BJ (cell line): ENCODE measurements at regions not wholly inside any gene's neighbourhood (a gene's known extent, or its start where the extent isn't known, plus 50 kb on each side); places are given as distances from the start of the nearest gene placed in this dataset.

Experiments used
- CTCF ChIA-PET: fragments of 350-600 bp; formaldehyde crosslinking; extraction: SDS; loops from one replicate; lab custom pipeline; 2021; ENCODE audit warnings: antibody characterized with exemption, inconsistent platforms; lab: Yijun Ruan, JAX
- POLR2A ChIA-PET: fragments of 300-600 bp; sonication (Branson Sonifier 250); formaldehyde crosslinking; extraction: SDS; loops from one replicate; lab custom pipeline; 2021; ENCODE audit warnings: antibody characterized with exemption; lab: Charles Lee
- DNase-seq: peaks from one replicate; pipeline ENCODE4 v3.0.0-alpha.2; 2011; ENCODE audit warnings: low read depth
- H3K27me3 ChIP-seq: 2 replicates; pipeline ENCODE4 v1.6.0; 2011; ENCODE audit warnings: low read length; ENCODE audit not compliant: control insufficient read depth, insufficient read depth
- H3K36me3 ChIP-seq: 2 replicates; pipeline ENCODE4 v1.5.1; 2011; ENCODE audit warnings: low read length; ENCODE audit not compliant: control insufficient read depth, insufficient read depth
- H3K4me3 ChIP-seq: 2 replicates; pipeline ENCODE4 v1.5.1; 2011; ENCODE audit warnings: low read depth, mild to moderate bottlenecking, control low read depth, low read length
- CTCF ChIP-seq: IDR thresholded peaks from 2 replicates; pipeline ENCODE4 v1.5.1; 2011; ENCODE audit warnings: low read depth, mild to moderate bottlenecking, control low read depth, inconsistent platforms, low read length, moderate library complexity; ENCODE audit not compliant: insufficient read depth

DNA sequence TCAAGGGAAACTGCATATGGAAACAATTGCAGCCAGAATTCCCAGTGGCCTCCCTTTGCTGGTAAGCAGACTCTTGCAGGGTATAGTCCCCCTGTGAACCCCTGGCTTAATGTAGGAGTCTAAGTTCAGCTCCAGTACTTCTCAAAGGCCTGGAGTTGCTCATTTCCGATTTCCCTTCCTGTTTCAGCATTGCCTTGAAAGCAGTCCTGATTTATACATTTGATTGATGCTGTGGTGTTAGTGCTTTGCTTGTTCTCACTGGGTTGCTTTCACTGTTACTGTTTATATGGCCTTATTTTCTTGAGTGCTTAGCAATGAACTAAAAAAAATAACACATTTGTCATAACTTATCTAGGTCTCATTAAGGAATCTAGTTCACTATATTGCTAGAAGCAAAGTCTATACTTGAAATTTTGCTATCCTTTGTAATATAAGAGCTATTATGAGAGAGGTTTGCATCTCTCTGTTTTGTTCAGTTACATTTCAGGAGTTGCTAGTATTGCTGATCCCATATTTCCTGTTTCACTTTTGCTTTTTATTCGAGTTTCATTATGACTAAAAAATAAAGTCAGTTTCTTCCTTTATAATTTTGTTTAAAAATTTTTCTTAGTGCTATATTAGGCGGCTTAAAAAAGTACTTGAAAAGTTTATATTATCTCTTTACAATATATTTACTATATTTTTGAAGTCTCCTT is 122.4 kb upstream of the NMUR2 start:
- H3K36me3 ChIP-seq = no peaks in the 10 kb centered on the region
- ChIA-PET CTCF (interaction anchor here (0.6 to 1.6 kb wide), 3 partner anchors 35 to 1437 kb away, joined by 3 to 6 read pairs (median 5); no protein-coding TSS in a partner anchor), POLR2A (no interaction called here)
- no peak for DNase-seq
- TF ChIP-seq CTCF = no peak
- H3K4me3 ChIP-seq = no peak overlapping the region
- no peaks in the 10 kb centered on the region for H3K27me3 ChIP-seq

DNA sequence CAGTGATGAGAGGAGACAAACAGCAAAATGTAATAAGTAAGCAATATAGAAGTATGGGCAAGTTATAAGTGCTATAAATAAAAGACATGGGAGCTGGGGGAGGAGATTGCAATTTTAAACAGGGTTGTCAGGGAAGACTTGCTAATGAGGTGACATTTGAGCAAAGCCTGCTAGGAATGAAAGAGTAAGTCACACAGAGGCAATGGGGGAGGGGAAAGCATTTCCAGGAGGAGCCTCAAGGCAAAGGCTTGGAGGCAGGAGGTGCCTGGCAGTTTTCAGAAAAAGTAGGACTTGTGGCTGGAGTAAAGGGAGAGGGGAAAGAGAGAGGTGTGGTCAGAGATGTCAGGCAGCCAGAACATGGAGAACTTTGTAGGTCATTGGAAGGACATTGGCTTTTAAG is 124.4 kb upstream of the NMUR2 start:
- no peak for DNase-seq
- Histone ChIP-seq H3K36me3 (no peaks in the 10 kb centered on the region), H3K4me3 (no peak overlapping the region), H3K27me3 (no peaks in the 10 kb centered on the region)
- ChIA-PET POLR2A (no interaction called here), CTCF (no interaction called here)
- TF ChIP-seq CTCF = no peak

DNA sequence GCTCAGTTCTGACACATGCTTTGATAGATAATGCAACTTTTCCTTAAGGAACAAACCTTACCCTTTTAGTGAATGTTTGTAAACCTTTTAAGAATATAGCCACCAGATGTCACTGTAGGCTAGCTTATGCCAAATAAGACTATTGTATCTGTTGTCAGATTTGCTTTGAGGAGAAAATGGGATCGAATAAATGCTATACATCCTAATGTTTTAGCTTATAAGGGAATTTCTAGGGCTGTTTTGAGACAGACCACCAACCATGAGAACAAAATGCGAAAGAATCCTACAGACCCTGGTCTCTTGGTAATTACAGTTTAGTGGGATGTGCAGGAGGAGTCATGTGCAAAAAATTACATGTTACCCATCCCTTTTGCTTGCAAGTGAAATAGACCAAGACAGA is 127.6 kb upstream of the NMUR2 start:
- CTCF ChIA-PET = interaction anchor here (0.5 to 4.2 kb wide), 10 partner anchors 11 to 1934 kb away, joined by 3 to 60 read pairs (median 4); no protein-coding TSS in a partner anchor
- POLR2A ChIA-PET = no interaction called here

GRCh38 chr5:152534641-152535040 is 129.6 kb upstream of the NMUR2 start:
- POLR2A ChIA-PET = no interaction called here
- Histone ChIP-seq H3K36me3 (no peaks in the 10 kb centered on the region), H3K4me3 (no peak overlapping the region), H3K27me3 (no peaks in the 10 kb centered on the region)
- CTCF ChIA-PET = interaction anchor here (1.3 to 4.2 kb wide), 2 partner anchors 614 to 1431 kb away, joined by 3 to 60 read pairs; no protein-coding TSS in a partner anchor
- no peak for TF ChIP-seq CTCF
- no peak for DNase-seq

More for the DNA sequence above, 127.6 kb upstream of the NMUR2 start:
- TF ChIP-seq CTCF = peak; percentile 42
- H3K36me3 ChIP-seq = no peaks in the 10 kb centered on the region
- DNase-seq = peak; percentile 9
- H3K4me3 ChIP-seq = no peak overlapping the region
- no peaks in the 10 kb centered on the region for H3K27me3 ChIP-seq

GRCh38 chr5:152542741-152543140 is 137.7 kb upstream of the NMUR2 start:
- Histone ChIP-seq H3K4me3 (no peak overlapping the region), H3K27me3 (no peaks in the 10 kb centered on the region), H3K36me3 (no peaks in the 10 kb centered on the region)
- DNase-seq = no peak
- ChIA-PET POLR2A (no interaction called here), CTCF (no interaction called here)
- TF ChIP-seq CTCF = no peak
